B cell (primary cell): ENCODE measurements at regions not wholly inside any gene's neighbourhood (a gene's known extent, or its start where the extent isn't known, plus 50 kb on each side); places are given as distances from the start of the nearest gene placed in this dataset.

Experiments used
- EZH2 ChIP-seq: IDR thresholded peaks from 2 replicates; pipeline ENCODE4 v1.6.1; 2012; ENCODE audit warnings: borderline replicate concordance, low read depth, mild to moderate bottlenecking, moderate library complexity, low read length; ENCODE audit not compliant: insufficient read depth, poor library complexity, severe bottlenecking
- TF ChIP-seq, protein P1 (sequence below): fragments of 200-600 bp; IDR thresholded peaks from one replicate; pipeline ENCODE4 v1.8.0; 2022; ENCODE audit warnings: antibody characterized with exemption, mild to moderate bottlenecking

DNA sequence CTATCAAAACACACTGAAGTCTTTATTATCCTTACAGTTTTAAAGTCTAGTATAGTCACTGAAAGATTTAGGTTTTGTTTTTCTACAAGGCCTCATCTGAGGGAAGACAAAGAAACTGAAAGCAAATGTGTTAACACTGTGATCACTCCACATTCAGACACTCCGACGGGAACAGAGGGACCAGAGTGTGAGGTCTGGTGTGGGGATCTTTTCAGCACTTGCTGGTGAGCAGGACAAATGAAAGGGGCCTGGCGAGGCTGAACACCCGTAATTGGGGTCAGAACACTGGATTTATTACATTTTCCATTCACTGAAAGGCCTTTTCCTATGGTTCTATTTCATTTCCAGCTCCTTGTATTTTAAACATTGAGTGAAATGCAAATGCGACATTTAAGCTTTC lies 910.5 kb downstream of the CDH11 start:
- TF ChIP-seq, protein P1, sequence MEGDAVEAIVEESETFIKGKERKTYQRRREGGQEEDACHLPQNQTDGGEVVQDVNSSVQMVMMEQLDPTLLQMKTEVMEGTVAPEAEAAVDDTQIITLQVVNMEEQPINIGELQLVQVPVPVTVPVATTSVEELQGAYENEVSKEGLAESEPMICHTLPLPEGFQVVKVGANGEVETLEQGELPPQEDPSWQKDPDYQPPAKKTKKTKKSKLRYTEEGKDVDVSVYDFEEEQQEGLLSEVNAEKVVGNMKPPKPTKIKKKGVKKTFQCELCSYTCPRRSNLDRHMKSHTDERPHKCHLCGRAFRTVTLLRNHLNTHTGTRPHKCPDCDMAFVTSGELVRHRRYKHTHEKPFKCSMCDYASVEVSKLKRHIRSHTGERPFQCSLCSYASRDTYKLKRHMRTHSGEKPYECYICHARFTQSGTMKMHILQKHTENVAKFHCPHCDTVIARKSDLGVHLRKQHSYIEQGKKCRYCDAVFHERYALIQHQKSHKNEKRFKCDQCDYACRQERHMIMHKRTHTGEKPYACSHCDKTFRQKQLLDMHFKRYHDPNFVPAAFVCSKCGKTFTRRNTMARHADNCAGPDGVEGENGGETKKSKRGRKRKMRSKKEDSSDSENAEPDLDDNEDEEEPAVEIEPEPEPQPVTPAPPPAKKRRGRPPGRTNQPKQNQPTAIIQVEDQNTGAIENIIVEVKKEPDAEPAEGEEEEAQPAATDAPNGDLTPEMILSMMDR = no peak
- TF ChIP-seq EZH2 = no peak
